K562 (cell line): ENCODE measurements at regions not wholly inside any gene's neighbourhood (a gene's known extent, or its start where the extent isn't known, plus 50 kb on each side); places are given as distances from the start of the nearest gene placed in this dataset.

Source experiments
- EP400 ChIP-seq: fragments of 450-650 bp; IDR thresholded peaks from 2 replicates; pipeline ENCODE4 v1.6.1; 2017; ENCODE audit warnings: antibody characterized with exemption, mild to moderate bottlenecking, moderate library complexity
- HMG20B ChIP-seq: fragments of 250-450 bp; sonication (Bioruptor Pico); IDR thresholded peaks from 2 replicates; pipeline ENCODE4 v1.5.0; 2021; ENCODE audit warnings: mild to moderate bottlenecking
- POLR2B ChIP-seq: fragments of 450-650 bp; IDR thresholded peaks from 2 replicates; pipeline ENCODE4 v1.6.1; 2018; ENCODE audit warnings: low read depth; ENCODE audit not compliant: partially characterized antibody
- SMARCA5 ChIP-seq: fragments of 450-650 bp; IDR thresholded peaks from 2 replicates; pipeline ENCODE4 v1.6.1; 2016
- SMARCB1 ChIP-seq: IDR thresholded peaks from 2 replicates; pipeline ENCODE4 v1.6.1; 2011; ENCODE audit warnings: improper control_type of control experiment, low read depth; ENCODE audit not compliant: insufficient read length
- ZBTB5 ChIP-seq: fragments of 450-650 bp; IDR thresholded peaks from 2 replicates; pipeline ENCODE4 v1.6.1; 2017; ENCODE audit warnings: antibody characterized with exemption
- ZNF232 ChIP-seq: sonication (generic); formaldehyde crosslinking; IDR thresholded peaks from 2 replicates; pipeline ENCODE4 v1.8.0; 2022; ENCODE audit warnings: mild to moderate bottlenecking, missing genetic modification reagents
- ZNF830 ChIP-seq: fragments of 250-450 bp; sonication (Bioruptor Pico); IDR thresholded peaks from 2 replicates; pipeline ENCODE4 v1.5.0; 2021; ENCODE audit warnings: mild to moderate bottlenecking
- TF ChIP-seq, protein P1 (sequence below), 2 experiments: fragments of 450-650 bp in 1 of 2; sonication (generic) in 1 of 2; formaldehyde crosslinking in 1 of 2; IDR thresholded peaks in 1 of 2; conservative IDR thresholded peaks in 1 of 2; 2 replicates each; pipeline versions ENCODE4 v1.6.1 to v1.8.1; 2016 to 2023; ENCODE audit warnings: mild to moderate bottlenecking in 2 of 2, moderate library complexity in 2 of 2, inconsistent platforms in 1 of 2, missing genetic modification reagents in 1 of 2
- TF ChIP-seq, protein P2 (sequence below): fragments of 200-600 bp; sonication (generic); IDR thresholded peaks from one replicate; pipeline ENCODE4 v1.6.1; 2012; ENCODE audit warnings: mild to moderate bottlenecking, low read depth, low read length, inconsistent platforms

DNA sequence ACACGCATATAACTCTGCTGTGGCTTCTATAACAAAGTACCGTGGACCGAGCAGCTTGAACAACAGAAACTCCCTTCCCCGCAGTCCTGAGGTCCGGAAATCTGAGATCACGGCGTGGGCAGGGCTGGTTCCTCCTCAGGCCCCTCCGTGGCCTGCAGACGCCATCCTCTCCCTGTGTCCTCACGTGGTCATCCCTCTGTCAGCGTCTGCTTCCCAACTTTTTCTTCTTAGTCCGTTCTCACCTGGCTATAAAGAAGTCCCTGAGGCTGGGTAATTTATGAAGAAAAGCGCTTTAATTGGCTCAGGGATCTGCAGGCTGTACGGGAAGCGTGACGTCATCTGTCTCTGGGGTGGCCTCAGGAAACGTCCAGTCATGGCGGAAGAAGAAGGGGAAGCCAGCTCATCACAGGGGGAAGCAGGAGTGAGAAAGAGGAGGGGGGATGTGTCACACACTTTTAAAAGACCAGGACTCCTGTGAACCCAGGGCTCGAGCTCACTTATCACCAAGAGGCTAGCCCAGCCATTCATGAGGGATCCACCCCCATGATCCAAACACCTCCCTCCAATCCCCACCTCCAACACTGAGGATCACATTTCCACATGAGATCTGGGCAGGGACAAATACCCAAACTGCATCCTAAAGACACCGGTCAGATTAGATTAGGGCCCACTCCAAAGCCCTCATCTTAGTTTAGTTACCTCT, 91.2 kb upstream of the INSIG1 start (continued):
- peak; percentile 68; the same call in 1 of the 2 replicates for TF ChIP-seq ZBTB5
- TF ChIP-seq, protein P1, sequence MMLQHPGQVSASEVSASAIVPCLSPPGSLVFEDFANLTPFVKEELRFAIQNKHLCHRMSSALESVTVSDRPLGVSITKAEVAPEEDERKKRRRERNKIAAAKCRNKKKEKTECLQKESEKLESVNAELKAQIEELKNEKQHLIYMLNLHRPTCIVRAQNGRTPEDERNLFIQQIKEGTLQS (IDR thresholded peaks at IDR 0.05), result peak; percentile 100
- TF ChIP-seq, protein P1 (CRISPR knock-in tag; conservative IDR thresholded peaks at IDR 0.05), result no peak; the same call in 1 of the 2 replicates
- no peak for TF ChIP-seq POLR2B
- TF ChIP-seq SMARCA5, result no peak
- TF ChIP-seq ZNF232 (CRISPR knock-in tag), result no peak
- TF ChIP-seq ZNF830, result peak; percentile 65; the same call in 1 of the 2 replicates
- peak; percentile 72 for TF ChIP-seq EP400
- TF ChIP-seq, protein P2, sequence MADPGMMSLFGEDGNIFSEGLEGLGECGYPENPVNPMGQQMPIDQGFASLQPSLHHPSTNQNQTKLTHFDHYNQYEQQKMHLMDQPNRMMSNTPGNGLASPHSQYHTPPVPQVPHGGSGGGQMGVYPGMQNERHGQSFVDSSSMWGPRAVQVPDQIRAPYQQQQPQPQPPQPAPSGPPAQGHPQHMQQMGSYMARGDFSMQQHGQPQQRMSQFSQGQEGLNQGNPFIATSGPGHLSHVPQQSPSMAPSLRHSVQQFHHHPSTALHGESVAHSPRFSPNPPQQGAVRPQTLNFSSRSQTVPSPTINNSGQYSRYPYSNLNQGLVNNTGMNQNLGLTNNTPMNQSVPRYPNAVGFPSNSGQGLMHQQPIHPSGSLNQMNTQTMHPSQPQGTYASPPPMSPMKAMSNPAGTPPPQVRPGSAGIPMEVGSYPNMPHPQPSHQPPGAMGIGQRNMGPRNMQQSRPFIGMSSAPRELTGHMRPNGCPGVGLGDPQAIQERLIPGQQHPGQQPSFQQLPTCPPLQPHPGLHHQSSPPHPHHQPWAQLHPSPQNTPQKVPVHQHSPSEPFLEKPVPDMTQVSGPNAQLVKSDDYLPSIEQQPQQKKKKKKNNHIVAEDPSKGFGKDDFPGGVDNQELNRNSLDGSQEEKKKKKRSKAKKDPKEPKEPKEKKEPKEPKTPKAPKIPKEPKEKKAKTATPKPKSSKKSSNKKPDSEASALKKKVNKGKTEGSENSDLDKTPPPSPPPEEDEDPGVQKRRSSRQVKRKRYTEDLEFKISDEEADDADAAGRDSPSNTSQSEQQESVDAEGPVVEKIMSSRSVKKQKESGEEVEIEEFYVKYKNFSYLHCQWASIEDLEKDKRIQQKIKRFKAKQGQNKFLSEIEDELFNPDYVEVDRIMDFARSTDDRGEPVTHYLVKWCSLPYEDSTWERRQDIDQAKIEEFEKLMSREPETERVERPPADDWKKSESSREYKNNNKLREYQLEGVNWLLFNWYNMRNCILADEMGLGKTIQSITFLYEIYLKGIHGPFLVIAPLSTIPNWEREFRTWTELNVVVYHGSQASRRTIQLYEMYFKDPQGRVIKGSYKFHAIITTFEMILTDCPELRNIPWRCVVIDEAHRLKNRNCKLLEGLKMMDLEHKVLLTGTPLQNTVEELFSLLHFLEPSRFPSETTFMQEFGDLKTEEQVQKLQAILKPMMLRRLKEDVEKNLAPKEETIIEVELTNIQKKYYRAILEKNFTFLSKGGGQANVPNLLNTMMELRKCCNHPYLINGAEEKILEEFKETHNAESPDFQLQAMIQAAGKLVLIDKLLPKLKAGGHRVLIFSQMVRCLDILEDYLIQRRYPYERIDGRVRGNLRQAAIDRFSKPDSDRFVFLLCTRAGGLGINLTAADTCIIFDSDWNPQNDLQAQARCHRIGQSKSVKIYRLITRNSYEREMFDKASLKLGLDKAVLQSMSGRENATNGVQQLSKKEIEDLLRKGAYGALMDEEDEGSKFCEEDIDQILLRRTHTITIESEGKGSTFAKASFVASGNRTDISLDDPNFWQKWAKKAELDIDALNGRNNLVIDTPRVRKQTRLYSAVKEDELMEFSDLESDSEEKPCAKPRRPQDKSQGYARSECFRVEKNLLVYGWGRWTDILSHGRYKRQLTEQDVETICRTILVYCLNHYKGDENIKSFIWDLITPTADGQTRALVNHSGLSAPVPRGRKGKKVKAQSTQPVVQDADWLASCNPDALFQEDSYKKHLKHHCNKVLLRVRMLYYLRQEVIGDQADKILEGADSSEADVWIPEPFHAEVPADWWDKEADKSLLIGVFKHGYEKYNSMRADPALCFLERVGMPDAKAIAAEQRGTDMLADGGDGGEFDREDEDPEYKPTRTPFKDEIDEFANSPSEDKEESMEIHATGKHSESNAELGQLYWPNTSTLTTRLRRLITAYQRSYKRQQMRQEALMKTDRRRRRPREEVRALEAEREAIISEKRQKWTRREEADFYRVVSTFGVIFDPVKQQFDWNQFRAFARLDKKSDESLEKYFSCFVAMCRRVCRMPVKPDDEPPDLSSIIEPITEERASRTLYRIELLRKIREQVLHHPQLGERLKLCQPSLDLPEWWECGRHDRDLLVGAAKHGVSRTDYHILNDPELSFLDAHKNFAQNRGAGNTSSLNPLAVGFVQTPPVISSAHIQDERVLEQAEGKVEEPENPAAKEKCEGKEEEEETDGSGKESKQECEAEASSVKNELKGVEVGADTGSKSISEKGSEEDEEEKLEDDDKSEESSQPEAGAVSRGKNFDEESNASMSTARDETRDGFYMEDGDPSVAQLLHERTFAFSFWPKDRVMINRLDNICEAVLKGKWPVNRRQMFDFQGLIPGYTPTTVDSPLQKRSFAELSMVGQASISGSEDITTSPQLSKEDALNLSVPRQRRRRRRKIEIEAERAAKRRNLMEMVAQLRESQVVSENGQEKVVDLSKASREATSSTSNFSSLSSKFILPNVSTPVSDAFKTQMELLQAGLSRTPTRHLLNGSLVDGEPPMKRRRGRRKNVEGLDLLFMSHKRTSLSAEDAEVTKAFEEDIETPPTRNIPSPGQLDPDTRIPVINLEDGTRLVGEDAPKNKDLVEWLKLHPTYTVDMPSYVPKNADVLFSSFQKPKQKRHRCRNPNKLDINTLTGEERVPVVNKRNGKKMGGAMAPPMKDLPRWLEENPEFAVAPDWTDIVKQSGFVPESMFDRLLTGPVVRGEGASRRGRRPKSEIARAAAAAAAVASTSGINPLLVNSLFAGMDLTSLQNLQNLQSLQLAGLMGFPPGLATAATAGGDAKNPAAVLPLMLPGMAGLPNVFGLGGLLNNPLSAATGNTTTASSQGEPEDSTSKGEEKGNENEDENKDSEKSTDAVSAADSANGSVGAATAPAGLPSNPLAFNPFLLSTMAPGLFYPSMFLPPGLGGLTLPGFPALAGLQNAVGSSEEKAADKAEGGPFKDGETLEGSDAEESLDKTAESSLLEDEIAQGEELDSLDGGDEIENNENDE, result no peak
- no peak for TF ChIP-seq HMG20B (CRISPR knock-in tag)
- no peak for TF ChIP-seq SMARCB1
